Neutrophil (primary cell): ENCODE measurements at regions not wholly inside any gene's neighbourhood (a gene's known extent, or its start where the extent isn't known, plus 50 kb on each side); places are given as distances from the start of the nearest gene placed in this dataset.

Experiments used
- H3K27ac ChIP-seq: fragments of 200-600 bp; sonication (generic); 2 replicates; pipeline ENCODE4 v1.5.1; 2016; ENCODE audit warnings: mild to moderate bottlenecking, moderate library complexity
- H3K27me3 ChIP-seq: fragments of 200-600 bp; sonication (generic); 2 replicates; pipeline ENCODE4 v1.6.0; 2016; ENCODE audit warnings: mild to moderate bottlenecking
- H3K36me3 ChIP-seq: fragments of 200-600 bp; sonication (generic); 2 replicates; pipeline ENCODE4 v1.5.1; 2017
- H3K4me1 ChIP-seq, 2 experiments: fragments of 200-600 bp in 1 of 2; sonication (generic) in 1 of 2; 1 replicate in 1 of 2; 2 replicates in 1 of 2; pipeline versions ENCODE4 v1.5.1 to v1.6.1; 2013 to 2016; ENCODE audit warnings: low read depth in 1 of 2, low read length in 1 of 2, mild to moderate bottlenecking in 1 of 2, moderate library complexity in 1 of 2; ENCODE audit not compliant: control insufficient read depth in 1 of 2, insufficient read depth in 1 of 2
- H3K4me3 ChIP-seq, 2 experiments: fragments of 200-600 bp in 1 of 2; sonication (generic) in 1 of 2; 1 replicate in 1 of 2; 2 replicates in 1 of 2; pipeline ENCODE4 v1.5.1; 2013 to 2016; ENCODE audit warnings: low read depth in 1 of 2, low read length in 1 of 2, mild to moderate bottlenecking in 1 of 2, moderate library complexity in 1 of 2
- H3K9me3 ChIP-seq: fragments of 200-600 bp; sonication (generic); 2 replicates; pipeline ENCODE4 v1.5.1; 2016
- CTCF ChIP-seq: fragments of 200-600 bp; sonication (generic); IDR thresholded peaks from 2 replicates; pipeline ENCODE4 v1.5.1; 2016; ENCODE audit warnings: antibody characterized with exemption

GRCh38 chr3:95037927-95038326, 975.1 kb downstream of the NSUN3 start:
- no peaks in the 10 kb centered on the region for H3K9me3 ChIP-seq
- TF ChIP-seq CTCF, result no peak
- no peaks in the 10 kb centered on the region for H3K36me3 ChIP-seq
- no peaks in the 10 kb centered on the region for H3K27me3 ChIP-seq
- H3K4me1 ChIP-seq, result no peaks in the 10 kb centered on the region
- H3K27ac ChIP-seq, result no peak overlapping the region
- no peak overlapping the region for H3K4me3 ChIP-seq

- no peak for TF ChIP-seq CTCF
- Histone ChIP-seq H3K27me3 (no peaks in the 10 kb centered on the region), H3K9me3 (no peaks in the 10 kb centered on the region), H3K27ac (no peak overlapping the region), H3K4me1 (no peaks in the 10 kb centered on the region), H3K36me3 (no peaks in the 10 kb centered on the region), H3K4me3 (no peak overlapping the region)
Observed at GRCh38 chr3:95044101-95044500, 981.2 kb downstream of the NSUN3 start.

- no peak for TF ChIP-seq CTCF
- Histone ChIP-seq H3K4me3 (no peak overlapping the region), H3K27me3 (no peaks in the 10 kb centered on the region), H3K27ac (no peak overlapping the region), H3K4me1 (no peaks in the 10 kb centered on the region), H3K36me3 (no peaks in the 10 kb centered on the region), H3K9me3 (no peaks in the 10 kb centered on the region)
Observed at GRCh38 chr3:95048564-95048963, 985.7 kb downstream of the NSUN3 start.

GRCh38 chr3:95049841-95050240, 987.0 kb downstream of the NSUN3 start:
- Histone ChIP-seq H3K27me3 (no peaks in the 10 kb centered on the region), H3K4me1 (no peaks in the 10 kb centered on the region)
- TF ChIP-seq CTCF, result no peak

GRCh38 chr3:95055288-95055687, 992.4 kb downstream of the NSUN3 start:
- no peak for TF ChIP-seq CTCF
- no peak overlapping the region for H3K27ac ChIP-seq
- no peaks in the 10 kb centered on the region for H3K36me3 ChIP-seq
- H3K4me1 ChIP-seq, result no peaks in the 10 kb centered on the region
- no peaks in the 10 kb centered on the region for H3K9me3 ChIP-seq
- H3K4me3 ChIP-seq, result no peak overlapping the region
- no peaks in the 10 kb centered on the region for H3K27me3 ChIP-seq

More at GRCh38 chr3:95049841-95050240, 987.0 kb downstream of the NSUN3 start:
- Histone ChIP-seq H3K4me3 (no peak overlapping the region), H3K27ac (no peak overlapping the region), H3K36me3 (no peaks in the 10 kb centered on the region), H3K9me3 (no peaks in the 10 kb centered on the region)

- Histone ChIP-seq H3K4me3 (no peak overlapping the region), H3K36me3 (no peaks in the 10 kb centered on the region), H3K27ac (no peak overlapping the region), H3K9me3 (no peaks in the 10 kb centered on the region), H3K4me1 (no peaks in the 10 kb centered on the region), H3K27me3 (no peaks in the 10 kb centered on the region)
- no peak for TF ChIP-seq CTCF
Observed at GRCh38 chr3:95082191-95082590, 1019.3 kb downstream of the NSUN3 start.
